ENCODE measurements at regions not wholly inside any gene's neighbourhood (a gene's known extent, or its start where the extent isn't known, plus 50 kb on each side); places are given as distances from the start of the nearest gene placed in this dataset.
A peak's percentile ranks its signal among the peaks of the same experiment; 100 is the strongest.

DNA sequence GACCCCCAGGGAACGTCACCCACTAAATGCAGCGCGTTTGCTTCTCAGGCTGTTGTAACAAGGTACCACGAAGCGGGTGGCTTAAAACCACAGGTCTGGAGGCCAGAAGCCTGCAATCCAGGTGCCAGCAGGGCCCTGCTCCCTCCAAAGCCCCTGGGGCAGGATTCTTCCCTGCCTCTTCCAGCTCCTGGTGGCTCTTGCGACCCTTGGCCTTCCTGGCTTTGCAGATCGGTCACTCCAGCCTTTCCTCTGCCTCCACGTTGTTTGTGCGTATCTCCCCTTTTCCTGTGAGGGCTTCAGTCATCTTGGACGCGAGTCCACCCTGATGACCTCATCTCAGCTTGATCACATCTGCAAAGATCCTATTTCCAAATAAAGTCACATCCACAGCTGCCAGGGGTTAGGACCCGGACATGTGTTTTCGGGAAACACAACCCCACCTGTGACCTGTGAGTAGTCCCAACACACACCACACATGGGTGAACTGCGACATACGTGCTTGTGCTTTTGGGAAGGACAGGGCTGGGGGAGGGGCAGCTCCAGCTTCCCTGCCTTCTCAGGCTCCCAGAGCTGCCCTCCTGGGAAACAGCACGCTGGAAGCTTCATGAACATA, 114.5 kb upstream of the NCOR2 start:
- TF ChIP-seq, protein P1, sequence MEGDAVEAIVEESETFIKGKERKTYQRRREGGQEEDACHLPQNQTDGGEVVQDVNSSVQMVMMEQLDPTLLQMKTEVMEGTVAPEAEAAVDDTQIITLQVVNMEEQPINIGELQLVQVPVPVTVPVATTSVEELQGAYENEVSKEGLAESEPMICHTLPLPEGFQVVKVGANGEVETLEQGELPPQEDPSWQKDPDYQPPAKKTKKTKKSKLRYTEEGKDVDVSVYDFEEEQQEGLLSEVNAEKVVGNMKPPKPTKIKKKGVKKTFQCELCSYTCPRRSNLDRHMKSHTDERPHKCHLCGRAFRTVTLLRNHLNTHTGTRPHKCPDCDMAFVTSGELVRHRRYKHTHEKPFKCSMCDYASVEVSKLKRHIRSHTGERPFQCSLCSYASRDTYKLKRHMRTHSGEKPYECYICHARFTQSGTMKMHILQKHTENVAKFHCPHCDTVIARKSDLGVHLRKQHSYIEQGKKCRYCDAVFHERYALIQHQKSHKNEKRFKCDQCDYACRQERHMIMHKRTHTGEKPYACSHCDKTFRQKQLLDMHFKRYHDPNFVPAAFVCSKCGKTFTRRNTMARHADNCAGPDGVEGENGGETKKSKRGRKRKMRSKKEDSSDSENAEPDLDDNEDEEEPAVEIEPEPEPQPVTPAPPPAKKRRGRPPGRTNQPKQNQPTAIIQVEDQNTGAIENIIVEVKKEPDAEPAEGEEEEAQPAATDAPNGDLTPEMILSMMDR (IDR thresholded peaks at IDR 0.05; ENCODE audit: low read depth, low read length) = no peak
- no peak for DNase-seq (ENCODE audit: extremely low read depth, low read depth)

DNA sequence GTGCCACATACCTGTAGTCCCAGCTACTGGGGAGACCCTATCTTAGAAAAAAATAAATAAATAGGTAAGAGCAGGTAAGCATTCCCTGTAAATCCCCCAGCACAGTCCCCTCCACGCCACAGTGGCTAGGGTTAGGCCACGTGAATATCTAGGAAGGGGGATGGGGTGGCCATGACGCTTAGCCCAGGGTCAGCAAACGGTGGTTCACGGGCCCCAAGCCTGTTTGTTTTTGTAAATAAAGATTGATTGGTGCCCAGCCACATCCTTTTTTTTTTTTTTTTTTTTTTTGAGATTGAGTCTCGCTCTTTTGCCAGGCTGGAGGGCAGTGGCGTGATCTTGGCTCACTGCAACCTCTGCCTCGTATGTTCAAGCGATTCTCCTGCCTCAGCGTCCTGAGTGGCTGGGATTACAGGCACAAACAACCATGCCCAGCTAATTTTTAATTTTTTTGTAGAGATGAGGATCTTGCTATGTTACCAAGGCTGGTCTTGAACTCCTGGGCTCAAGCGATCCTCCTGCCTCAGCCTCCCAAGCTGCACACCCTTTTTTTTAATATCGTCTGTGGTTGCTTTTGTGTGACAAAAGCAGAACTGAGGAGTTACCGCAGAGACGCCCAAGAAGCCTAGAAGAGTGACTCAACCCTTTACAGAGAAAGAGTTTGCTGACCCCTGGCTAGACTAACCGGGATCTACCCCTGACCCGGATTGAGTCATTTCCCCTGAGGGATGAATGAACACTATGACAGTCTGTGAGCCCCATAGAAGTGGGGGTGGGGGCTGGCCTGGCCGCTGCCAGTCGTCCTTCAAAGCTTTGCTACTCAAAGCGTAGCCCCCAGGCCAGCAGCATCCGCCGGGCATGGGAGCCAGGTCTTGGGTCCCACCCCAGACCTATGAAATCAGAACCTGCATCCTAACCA, 113.7 kb upstream of the NCOR2 start:
- TF ChIP-seq, protein P1 (IDR thresholded peaks at IDR 0.05; ENCODE audit: low read depth, low read length) = peak; percentile 48
- DNase-seq (ENCODE audit: extremely low read depth, low read depth) = peak; percentile 77

DNA sequence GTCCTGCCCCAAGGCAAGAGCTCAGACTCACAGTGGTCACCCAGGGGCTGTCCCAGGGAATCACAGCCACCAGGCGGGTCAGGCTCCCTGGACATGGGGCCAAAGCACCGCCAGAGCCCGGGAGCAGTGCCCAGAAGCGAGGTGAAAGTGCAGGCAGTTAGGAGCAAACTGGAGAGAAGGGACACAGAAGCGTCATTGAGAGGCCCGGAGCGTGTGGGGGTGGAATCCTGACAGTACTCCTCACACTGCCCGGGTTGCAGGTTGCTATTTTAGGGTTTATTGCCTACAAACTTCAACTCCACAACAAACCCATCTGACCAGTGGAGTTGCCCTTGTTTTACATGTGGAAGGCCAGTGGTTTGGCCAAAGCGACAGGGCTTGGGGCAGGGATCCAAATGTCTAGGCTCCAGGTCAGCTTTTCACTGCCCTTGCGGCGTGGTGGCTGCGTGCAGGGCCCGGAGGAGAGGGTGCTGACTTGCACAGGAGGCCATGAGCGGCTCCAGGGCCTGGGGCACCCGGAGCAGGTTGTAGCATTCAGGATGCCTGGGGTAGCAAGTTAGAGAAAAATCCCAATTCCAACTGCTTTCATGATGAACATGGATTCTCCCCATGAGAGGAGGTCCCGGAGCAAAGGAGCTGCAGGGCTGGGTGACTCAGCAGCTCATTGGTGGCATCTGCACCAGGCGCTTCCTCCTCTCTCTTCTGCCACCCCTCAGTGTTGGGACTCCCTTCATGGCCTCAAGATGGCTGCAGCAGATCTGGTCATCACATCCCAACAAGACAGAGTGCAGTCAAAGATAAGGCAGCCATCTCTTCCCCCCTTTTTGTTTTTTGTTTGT, 112.3 kb upstream of the NCOR2 start:
- DNase-seq (ENCODE audit: extremely low read depth, low read depth) = no peak
- TF ChIP-seq, protein P1 (IDR thresholded peaks at IDR 0.05; ENCODE audit: low read depth, low read length) = no peak

DNA sequence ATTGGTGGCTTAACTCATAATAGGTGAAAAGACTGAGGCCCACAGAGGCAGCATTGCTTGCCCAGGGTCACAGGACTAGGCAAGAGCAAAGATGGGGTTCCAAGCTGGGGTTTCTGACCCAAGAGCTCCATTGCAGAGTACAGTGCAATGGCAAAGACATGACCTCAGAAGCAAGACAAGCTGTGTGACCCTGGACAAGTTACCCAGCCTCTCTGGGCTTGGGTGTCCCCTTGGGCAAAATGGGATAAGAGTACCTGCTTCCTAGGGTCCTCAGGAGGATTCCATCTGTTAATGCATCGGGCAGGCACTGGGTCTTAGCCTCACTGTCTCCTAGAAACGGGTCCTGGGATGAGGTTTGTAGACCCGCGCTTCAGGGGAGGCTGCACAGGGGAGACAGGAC, 111.6 kb upstream of the NCOR2 start:
- no peak for DNase-seq (ENCODE audit: extremely low read depth, low read depth)
- TF ChIP-seq, protein P1 (IDR thresholded peaks at IDR 0.05; ENCODE audit: low read depth, low read length) = no peak

DNA sequence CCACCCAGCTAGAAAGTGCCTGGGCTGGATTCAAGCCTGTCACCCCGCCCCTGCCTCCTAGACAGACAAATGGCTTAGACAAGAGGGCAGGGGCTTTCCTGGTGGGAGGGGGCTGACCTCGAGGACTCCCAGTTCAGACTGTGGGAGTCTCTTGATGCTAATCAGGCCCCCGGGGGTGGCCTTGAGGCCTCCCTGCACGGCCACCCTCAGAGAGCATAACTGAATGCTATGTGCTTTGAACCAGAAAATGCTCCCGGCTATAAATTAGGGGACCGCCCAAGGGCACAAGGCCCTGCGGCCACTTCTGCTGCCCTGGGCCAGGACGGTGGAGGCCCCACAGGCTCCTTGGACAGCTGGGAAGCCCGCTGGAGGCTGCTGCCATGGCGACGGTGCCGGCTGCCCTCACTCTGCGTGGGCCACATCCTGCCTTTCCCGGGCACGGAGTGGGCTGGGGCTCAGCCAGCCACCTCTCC, 111.0 kb upstream of the NCOR2 start:
- DNase-seq (ENCODE audit: extremely low read depth, low read depth) = no peak
- TF ChIP-seq, protein P1 (IDR thresholded peaks at IDR 0.05; ENCODE audit: low read depth, low read length) = no peak

DNA sequence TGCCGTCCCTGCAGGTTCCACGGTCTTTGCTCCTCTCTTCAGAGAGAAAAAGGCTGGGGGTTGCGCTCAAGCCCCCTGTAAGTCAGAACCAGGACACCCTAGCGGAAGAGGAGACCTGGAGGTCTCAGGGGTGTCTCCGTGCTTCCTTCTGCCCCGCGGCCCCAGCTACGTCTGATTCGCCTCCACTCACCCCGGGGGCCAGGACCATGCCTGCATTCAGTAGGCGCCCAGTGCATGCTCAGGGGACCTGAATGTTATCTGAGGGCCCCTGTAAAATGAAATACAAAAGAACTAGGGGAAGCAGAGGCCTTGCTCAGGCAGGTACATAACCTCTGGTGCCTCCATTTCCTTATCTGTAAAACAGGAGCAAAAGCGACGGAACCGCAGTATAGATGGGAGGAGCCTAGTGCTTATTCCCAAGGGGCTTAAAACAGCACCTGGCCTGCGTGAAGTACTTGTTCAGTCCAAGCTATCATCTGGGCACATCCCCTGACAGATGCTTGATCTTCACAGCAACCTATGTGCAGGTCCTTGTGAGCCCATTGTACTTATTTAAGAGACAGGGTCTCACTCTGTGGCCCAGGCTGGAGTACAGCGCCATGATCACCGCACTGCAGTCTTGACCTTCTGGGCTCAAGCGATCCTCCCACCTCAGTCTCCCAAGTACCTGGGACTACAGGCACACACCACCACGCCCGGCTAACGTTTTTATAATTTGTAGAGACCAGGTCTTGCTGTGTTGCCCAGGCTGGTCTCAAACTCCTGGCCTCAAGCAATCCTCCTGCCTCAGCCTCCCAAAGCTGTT, 110.3 kb upstream of the NCOR2 start:
- TF ChIP-seq, protein P1 (IDR thresholded peaks at IDR 0.05; ENCODE audit: low read depth, low read length) = no peak
- DNase-seq (ENCODE audit: extremely low read depth, low read depth) = no peak
